Endometrium (tissue), 2 donors: ENCODE measurements at regions not wholly inside any gene's neighbourhood (a gene's known extent, or its start where the extent isn't known, plus 50 kb on each side); places are given as distances from the start of the nearest gene placed in this dataset.
"Not testable (repeated sequence)": the region's sequence is repeated elsewhere in the genome, so short reads cannot be mapped to it uniquely, and the experiment has no call there.

ENCODE experiments used
- FAIRE-seq: peaks from 2 replicates; lab custom pipeline; 2012; peaks lifted over from hg19 to GRCh38; lab: Jason Lieb, UNC
- donor health status: control.
- donor health status: control.

DNA sequence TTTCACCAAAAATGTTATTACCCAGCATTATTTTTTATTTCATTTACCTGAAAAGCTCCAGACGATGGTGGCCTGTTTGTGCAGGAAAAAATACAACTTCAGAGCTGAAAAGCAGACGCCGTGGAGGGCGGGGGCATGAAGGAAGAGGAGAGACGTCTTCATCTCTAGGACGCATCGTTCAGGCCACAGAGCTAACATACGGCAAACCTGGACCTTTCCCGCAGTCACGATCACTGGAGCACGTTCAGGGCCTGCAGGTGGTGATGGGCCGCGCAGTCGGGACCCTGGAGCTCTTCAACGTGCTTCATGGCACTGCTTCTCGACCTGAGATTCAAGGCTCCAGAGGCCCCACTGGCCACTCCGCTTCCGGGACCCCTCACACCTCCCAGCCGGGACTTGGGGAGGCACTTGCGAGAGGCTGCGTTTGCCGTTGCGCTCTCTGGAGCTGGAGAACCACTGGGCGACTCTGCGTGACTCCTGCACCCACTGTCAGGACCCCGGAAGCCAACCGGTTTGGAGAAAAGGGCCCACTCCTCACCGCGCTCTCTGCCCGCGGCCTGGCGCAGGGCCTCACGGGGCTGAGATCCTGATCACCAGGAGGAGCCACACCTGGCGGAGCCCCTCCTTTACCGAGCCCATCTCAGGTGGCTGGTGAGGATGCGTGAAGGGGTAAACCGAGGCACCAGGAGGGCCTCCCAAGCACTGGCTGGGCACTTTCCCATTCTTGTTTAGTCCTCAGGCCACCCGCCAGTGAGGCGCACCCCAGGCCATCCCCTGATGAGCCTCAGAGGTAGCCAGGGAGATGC lies 164.4 kb upstream of the AFDN start:
- no peak for FAIRE-seq

DNA sequence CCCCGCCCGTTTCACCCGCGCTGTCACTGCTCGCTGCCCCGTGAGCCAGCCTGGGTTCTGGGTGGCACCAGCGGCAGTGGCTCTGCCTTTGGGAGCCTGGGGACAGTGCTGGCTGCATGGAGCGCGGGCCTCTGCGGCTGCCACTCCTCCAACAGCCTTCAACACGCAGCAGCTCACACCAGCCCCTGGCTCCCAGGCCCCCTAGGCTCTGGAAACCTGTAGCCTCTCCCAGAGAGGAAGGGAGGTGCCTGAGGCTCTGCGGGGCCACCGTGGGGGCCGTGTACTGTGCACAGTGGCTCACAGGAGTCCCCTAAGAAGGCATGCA lies 163.9 kb upstream of the AFDN start:
- no peak for FAIRE-seq

DNA sequence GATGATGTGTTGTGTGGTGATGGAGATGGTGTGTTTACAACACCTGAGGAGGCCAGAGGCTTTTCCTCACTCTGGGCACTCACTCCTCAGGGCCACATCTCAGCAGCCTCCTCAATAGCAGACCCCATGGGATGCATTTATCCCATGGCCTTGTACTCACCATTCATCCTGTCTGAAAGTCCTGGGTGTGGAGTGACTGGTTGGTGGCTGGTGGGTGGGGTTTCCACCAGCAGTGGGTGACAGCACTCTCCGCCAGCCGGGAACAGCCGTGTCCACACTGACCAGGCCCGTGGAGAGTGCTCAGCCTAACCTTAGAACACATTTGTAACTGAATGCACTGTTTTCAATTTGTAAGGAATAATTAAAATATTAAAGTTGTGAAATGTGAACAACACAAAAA lies 163.4 kb upstream of the AFDN start:
- no peak for FAIRE-seq

DNA sequence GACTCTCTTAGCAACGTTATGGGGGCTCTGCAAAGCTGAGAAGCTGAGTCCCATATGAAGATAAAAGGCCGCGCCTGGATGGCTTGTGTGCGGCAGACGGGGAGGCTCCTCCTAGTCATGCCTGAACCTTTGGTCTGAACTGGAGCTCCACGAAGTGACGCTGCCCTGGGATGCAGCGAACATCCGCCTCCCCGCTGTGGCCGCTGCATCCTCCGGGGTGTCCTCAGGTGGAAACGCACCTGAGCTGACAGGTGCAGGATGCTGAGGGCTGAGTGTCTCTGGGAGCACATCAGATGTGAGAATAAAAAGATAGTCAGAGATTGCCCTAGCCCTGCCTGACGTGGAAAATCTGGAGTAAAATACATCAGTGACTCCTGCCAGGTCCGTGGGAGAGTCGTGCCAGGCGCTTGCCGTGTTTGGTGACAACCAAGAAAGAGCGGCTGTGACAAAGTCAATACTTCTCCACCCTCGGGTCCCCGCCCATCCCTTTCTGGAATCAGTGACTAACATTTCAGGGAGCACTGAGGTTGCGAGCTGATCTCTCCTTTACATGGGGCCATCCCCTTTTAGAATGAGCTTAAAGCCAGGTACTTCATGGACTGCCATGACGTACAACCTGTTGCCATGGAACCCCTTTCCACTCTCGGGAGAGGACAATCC lies 162.8 kb upstream of the AFDN start:
- no peak for FAIRE-seq

DNA sequence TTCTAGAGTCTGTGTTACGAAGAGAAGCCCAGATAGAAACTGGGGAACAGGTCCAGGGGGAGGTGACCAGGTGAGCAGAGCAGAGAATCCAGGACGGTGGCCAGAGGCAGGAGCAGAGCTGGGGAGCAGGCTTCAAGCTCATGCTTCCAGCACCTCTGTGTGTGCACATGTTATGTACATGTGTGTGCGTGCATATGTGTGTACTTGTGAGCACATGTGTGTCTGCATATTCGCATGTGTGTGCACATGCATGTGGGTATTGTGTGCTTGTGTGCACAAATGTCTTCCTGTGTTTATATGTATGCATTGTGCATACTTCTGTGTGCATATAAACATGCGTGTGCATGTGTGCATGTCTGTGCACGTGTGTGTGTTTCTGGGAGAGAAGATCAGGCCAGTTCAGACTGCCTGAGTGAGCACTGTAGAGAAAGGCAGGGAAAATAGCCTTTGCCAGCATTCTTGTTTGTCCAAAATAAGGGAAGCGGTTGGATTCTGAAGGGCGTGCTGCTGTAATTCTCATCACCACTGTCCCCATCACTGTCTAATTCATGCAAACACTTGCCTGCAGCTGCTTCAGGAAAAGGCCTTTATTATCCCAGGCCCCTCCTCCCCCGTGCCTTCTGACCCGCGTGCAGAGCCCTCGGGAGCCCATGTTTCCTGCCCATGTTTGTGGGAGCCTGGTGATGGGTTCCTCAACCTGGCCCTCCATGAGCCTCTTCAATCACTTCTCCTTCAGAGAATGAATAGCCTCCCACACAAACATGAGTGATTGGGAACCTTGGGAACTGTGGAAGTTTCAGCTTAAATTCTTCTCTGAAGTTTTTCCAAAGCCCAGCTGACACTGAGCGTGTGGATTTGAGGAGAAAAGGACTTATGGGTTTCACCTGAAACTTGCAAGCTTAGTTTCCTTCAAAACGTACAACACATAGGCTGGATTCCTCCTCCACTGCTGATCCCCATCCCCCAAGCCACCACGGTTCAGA lies 161.7 kb upstream of the AFDN start:
- FAIRE-seq, result no peak

DNA sequence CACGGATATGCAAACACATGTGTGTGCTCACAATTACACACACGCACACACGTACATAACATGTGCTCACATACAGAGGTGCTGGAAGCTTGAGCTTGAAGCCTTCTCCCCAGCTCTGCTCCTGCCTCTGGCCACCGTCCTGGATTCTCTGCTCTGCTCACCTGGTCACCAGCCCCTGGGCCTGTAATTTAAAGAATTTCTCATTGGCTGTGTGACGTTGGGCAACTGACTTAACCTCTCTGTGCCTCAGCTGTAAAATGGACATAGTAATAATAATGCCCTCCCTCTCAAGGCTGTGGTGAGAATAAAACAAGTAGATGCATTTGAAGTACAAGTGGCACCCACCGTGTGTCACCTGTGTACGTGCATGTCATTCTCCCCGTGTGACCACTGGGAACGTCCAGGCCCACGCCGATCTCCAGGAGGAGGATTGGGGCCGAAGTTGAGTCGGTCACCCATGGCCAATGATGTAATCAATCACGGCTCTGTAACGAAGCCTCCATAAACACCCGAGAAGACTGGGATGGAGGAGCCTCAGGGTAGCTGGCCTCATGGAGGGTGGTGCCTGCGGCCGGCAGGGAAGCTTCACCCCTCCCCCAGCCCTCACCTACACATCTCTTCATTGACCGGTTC lies 160.9 kb upstream of the AFDN start:
- FAIRE-seq, result no peak

DNA sequence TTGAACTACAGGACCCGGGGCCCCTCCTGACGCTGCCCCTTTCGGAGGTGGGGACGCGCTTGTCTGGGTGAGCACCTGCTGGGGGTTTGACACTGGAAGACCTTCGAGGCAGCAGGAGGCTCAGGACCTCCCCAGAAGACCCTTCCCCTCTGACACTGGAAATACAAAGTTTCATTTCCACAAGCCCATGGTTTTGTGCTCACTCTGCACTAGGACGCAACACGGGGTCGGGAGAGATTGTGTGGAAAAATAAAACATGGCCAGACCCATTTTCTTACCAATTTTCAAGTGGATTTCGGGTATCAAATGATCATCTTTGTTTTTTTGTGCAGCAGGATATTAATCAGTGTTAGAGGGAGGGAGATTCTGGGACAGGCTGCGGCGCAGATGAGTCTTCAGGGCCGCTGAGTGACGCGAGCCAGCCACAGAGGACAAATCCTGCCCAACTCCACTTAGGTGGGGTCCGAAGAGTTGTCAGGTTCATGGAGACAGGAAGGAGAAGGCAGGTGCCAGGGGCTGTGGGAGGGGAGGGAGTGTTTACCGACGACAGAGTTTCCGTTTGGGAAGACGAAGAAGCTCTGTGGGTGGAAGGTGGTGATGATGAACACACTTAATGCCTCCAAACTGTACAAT lies 160.0 kb upstream of the AFDN start:
- no peak for FAIRE-seq

DNA sequence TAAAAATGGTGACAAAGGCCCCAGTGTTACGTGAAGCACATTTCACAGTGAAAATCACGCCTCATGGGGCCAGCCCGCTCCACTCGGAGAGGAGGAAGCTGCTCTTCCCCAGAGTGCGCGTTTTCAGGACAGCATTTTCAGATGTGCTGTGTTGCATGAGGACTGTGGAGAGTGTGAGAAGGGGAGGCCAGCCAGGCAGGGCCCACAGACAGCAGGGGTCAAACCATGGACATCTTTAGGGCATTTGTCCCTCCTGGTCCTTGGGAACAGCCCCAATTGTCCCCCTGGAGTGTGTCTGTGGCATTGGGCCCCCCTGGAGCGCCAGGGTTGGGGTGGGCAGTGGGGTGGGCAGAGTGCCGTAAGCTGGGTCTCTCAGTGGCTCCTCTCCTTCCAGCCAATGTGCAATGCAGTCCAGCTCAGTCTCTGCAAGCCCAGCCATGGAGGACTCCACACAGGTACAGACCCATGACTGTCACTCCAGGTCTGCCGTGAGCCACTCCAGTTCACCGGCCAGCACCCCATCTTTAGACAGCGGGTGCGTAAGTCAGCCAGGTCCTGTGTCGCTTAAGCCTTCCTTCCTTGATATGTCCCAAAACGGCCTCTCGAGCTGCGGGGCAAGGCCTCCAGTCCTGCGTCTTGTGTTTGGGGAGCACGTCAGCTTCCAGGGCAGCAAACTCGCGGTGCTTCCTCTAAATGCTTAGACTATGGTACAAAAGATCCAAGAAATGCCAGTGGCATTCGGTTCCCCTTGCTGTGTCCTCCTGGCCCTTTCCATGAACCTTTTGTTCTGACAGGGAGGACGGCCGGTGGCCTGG lies 159.3 kb upstream of the AFDN start:
- no peak for FAIRE-seq

DNA sequence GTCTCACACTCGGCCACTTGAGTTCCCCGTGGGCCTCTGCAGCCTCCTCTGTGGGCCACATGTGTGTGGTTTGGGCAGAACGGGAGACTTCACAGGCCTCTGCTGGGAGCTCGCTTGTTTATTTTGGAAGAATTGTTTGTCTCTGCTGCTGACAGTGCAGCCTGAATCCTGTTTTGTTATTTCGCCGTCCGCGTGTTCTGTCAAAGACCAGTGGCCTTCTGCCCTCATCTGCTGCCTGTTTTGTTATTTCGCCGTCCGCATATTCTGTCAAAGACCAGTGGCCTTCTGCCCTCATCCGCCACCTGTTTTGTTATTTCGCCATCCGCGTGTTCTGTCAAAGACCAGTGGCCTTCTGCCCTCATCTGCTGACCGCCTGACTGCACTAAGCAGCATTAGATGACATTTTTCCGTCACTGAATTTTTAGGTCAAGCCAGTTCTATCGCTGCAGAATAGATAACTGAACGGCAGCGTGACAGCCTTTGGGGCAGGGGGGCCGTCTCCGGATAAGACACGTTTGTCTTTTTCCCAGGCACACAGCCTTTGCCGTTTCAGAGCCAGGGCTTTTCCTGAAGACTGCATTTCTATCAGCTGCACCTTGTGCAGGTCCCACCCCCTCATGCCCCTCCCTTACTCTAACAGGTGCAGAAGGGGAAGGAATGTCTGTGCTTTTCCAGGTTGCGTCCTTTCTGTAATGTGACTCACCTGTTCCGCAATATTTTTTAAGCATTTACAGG lies 158.5 kb upstream of the AFDN start:
- no peak for FAIRE-seq

DNA sequence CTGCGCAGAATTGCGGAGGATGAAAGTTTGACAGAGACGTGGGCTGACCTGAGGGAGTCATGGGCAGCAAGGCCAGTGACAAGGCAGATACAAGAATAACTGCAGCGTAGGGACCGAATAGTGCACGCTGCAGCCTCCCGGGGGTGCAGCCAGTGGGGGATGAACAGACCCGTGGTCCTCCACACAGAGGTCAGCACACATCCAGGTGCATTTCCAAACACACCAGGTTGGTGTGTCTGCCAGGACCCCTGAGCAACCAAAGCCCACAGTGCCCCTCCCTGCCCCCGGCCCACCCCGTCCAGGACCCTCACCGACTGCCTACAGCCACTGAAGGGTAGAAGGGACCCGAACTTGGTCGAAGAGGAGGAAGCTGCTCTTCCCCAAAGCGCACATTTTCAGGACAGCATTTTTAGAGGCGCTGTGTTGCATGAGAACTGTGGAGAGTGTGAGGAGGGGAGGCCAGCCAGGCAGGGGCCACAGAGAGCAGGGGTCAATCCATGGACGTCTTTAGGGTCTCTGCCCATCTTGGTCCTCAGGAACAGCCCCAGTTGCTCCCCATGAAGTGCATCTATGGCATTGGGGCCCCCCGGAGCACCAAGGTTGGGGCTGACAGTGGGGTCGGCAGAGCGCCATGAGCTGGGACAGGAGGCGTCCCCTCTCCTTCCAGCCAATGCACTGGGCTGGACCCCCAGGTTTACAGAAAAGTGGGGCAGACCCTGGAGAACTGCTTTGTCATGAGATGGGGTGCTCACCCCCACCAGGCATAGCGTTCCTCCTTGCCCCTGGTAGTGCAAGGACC lies 157.8 kb upstream of the AFDN start:
- FAIRE-seq, result no peak

DNA sequence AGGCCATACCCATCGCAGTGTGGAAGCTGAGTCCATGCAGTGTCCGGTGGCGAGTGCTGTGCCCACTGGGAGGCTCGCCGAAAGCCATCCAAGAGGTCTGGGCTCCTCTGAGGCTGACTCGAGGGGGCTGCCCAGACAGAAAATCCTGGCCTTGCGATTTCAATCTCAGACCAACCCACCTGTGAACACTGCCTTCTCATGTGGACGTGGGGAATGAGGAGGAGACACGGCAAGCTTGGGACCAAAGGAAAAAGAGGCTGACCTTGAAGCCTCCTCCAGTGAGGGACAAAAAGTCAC lies 157.2 kb upstream of the AFDN start:
- FAIRE-seq, result no peak

DNA sequence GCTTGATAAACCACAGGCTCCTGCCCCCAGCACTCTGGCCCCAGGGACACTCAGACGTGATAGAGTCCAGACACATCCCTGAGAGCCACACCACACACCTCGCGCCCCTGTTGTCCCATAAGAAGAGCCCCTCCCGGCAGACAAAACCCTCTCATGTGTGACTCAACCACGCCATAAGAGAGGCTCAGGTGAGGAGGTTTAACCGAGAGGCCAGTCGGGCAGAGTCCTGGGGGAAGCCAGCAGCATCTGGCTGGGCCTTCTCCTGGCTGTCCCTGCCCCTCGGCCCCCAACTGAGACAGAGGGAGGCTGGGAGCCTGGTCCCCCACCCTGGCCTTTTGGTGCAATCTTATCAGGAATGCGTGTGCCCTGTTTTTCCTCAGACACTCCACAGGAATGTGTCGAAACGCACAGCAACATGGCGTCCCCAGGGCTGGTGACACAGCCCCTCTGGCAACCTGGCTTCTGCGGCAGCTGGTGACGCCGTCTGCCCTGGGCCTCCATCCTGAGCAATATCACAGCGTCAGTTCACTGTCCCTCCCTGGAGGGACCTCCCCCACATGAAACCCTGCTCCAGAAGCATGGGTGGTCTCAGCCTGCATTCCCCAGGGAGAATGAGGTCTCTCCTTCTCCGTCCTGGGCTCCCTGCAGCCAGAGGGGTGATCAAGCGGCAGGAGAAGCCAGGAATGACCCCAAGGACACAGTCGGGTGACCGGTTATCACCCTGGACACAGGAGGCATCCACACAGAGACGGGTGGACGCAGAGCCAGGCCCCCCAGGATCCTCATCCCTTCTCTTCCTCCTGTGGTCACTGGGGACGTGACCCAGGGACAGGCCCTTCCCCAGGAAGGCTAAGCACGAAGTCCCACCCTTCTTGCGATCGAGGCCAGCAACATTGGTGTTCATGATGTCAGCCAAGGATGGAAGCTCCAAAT lies 156.6 kb upstream of the AFDN start:
- no peak for FAIRE-seq

DNA sequence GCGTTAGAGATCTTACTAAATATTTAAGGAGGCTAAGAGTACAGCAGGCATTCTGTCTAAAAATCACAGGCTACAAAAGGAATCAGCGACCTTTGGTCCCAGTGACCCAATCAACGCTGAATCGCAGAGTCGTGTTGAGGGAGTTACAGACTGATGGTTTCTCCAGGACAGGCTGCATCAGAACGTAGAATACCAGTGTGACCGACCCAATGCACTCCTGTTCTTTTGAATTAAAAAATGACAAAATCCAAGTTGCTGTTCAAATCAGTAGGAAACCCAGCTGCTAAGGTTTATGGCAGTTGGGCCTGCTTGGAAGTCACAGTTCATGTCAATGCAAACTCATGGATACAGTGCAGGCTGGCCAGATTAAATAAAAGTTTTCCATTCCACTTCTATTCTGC lies 155.8 kb upstream of the AFDN start:
- no peak for FAIRE-seq

DNA sequence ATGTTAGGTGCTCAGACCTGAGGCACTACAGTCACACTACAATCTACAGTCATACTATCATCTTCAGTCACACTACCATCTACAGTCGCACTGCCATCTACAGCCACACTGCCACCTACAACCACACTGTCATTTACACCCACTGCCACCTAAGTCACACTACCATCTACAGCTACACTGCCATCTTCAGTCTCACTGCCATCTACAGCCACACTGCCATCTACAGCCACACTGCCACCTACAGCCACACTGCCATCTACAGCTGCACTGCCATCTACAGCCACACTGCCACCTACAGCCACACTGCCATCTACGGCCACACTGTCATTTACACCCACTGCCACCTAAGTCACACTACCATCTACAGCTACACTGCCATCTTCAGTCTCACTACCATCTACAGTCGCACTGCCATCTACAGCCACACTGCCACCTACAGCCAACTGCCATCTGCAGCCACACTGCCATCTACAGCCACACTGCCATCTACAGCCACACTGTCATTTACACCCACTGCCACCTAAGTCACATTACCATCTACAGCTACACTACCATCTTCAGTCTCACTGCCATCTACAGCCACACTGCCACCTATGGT lies 155.2 kb upstream of the AFDN start:
- not testable (repeated sequence) for FAIRE-seq

DNA sequence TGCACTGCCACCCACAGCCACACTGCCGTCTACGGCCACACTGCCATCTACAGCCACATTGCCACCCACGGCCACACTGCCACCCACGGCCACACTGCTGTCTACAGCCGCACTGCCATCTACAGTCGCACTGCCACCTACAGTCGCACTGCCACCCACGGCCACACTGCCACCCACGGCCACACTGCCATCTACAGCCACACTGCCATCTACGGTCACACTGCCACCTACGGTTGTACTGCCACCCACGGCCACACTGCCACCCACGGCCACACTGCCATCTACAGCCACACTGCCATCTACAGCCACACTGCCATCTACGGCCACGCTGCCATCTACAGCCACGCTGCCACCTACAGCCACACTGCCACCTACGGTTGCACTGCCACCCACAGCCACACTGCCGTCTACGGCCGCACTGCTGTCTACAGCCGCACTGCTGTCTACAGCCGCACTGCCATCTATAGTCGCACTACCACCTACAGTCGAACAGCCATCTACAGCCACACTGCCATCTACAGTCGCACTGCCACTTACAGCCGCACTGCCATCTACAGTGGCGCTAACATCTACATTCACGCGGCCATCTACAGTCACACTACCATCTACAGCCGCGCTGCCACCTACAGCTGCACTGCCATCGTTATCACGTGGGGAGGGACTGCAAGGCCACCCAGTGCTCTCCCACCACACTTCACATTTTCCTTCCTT lies 154.6 kb upstream of the AFDN start:
- FAIRE-seq, result no peak

DNA sequence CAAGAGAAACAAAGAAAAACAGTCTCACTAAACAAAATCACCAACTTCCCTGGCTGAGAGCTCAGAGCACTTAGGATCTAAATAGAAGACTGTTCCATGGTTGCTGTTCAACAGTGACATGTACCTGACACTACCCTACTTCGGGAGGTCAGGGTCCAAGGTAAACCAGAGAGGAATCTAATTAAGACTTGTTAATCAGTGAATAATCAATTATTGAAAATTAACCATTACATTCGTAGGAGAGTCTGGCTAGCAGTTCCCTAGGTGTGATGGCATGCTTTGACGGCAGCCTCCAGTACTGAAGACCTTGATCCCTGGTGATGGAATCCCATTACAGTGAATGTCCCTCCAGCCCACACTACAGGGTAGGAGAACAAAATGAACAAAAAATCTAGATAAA lies 154.0 kb upstream of the AFDN start:
- no peak for FAIRE-seq

DNA sequence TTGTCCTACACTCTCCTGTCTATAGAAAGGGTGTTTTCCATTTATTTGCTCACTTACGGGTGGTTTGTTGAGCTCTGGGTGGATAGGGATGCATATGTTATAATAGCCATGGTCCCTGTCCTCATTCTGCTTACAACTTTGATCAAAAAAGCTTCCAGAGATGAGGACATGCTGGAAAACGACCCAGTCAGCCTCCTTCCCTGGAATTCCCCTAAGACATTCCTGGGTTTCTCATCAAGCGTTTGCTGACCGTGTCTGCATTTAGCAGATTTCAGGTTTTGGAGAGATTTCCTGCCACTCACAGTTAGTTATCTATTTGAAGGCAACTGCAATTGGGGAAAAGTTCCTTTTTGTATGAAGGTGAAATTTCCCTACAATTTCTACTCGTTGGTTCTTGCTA lies 152.8 kb upstream of the AFDN start:
- no peak for FAIRE-seq

DNA sequence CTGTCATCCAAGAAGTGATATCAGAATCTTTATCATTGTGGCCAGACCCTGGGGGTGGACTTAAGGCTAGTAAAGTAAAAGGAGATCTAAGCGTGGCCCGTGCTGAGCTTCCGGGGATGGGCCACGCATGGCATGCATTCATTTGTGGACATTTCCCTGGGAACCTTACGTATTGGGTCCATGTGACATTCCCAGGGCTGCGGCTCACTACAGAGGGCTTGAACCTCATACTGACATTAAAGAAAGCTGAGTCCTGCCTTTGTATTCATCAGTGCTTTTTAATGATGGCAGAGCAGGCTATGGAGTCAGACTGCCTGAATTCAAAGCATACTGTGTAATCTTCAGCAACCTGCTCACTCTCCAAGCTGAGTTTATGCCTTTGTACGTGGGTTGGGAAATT lies 152.2 kb upstream of the AFDN start:
- FAIRE-seq, result no peak
